ENCODE measurements at regions not wholly inside any gene's neighbourhood (a gene's known extent, or its start where the extent isn't known, plus 50 kb on each side); places are given as distances from the start of the nearest gene placed in this dataset.

GRCh38 chr22:23392420-23393121 is 187.5 kb downstream of the IGLL1 start:
- peaks cover 45% of the 10 kb centered on the region for H3K4me1 Mint-ChIP-seq
- DNase-seq = no peak
- no peak for TF ChIP-seq CTCF (IDR thresholded peaks at IDR 0.05)
- no peak overlapping the region for H3K27ac Mint-ChIP-seq
- no peaks in the 10 kb centered on the region for H3K9me3 Mint-ChIP-seq
- peaks cover 34% of the 10 kb centered on the region for H3K36me3 Mint-ChIP-seq (ENCODE audit: low read depth)
- H3K27me3 Mint-ChIP-seq (ENCODE audit: low read depth, poor library complexity) = peaks cover 3% of the 10 kb centered on the region
- H3K4me3 Mint-ChIP-seq = no peak overlapping the region

GRCh38 chr22:23391022-23391421 is 189.1 kb downstream of the IGLL1 start:
- no peak for TF ChIP-seq CTCF (IDR thresholded peaks at IDR 0.05)
- H3K27ac Mint-ChIP-seq = no peak overlapping the region
- no peak for DNase-seq

GRCh38 chr22:23389271-23390071 is 190.6 kb downstream of the IGLL1 start:
- H3K4me3 Mint-ChIP-seq = no peak overlapping the region
- H3K4me1 Mint-ChIP-seq = peaks cover 46% of the 10 kb centered on the region
- TF ChIP-seq CTCF (IDR thresholded peaks at IDR 0.05) = no peak
- H3K27ac Mint-ChIP-seq = peak overlapping the region; percentile 42
- DNase-seq = no peak
- peaks cover 28% of the 10 kb centered on the region for H3K36me3 Mint-ChIP-seq (ENCODE audit: low read depth)
- no peaks in the 10 kb centered on the region for H3K9me3 Mint-ChIP-seq
- peaks cover 3% of the 10 kb centered on the region for H3K27me3 Mint-ChIP-seq (ENCODE audit: low read depth, poor library complexity)

More at GRCh38 chr22:23391022-23391421, 189.1 kb downstream of the IGLL1 start:
- Mint-ChIP-seq H3K4me1 (peaks cover 35% of the 10 kb centered on the region), H3K4me3 (no peak overlapping the region), H3K9me3 (no peaks in the 10 kb centered on the region), H3K36me3 (ENCODE audit: low read depth) (peaks cover 28% of the 10 kb centered on the region), H3K27me3 (ENCODE audit: low read depth, poor library complexity) (peaks cover 3% of the 10 kb centered on the region)

GRCh38 chr22:23388517-23388890 is 191.6 kb downstream of the IGLL1 start:
- no peaks in the 10 kb centered on the region for H3K9me3 Mint-ChIP-seq
- peaks cover 3% of the 10 kb centered on the region for H3K27me3 Mint-ChIP-seq (ENCODE audit: low read depth, poor library complexity)
- TF ChIP-seq CTCF (IDR thresholded peaks at IDR 0.05) = no peak
- no peak overlapping the region for H3K27ac Mint-ChIP-seq
- H3K4me3 Mint-ChIP-seq = no peak overlapping the region
- peaks cover 55% of the 10 kb centered on the region for H3K4me1 Mint-ChIP-seq
- peaks cover 28% of the 10 kb centered on the region for H3K36me3 Mint-ChIP-seq (ENCODE audit: low read depth)
- DNase-seq = no peak

GRCh38 chr22:23387827-23388516 is 192.1 kb downstream of the IGLL1 start:
- no peak for TF ChIP-seq CTCF (IDR thresholded peaks at IDR 0.05)
- H3K9me3 Mint-ChIP-seq = no peaks in the 10 kb centered on the region
- DNase-seq = no peak
- peaks cover 28% of the 10 kb centered on the region for H3K36me3 Mint-ChIP-seq (ENCODE audit: low read depth)
- H3K4me1 Mint-ChIP-seq = peaks cover 60% of the 10 kb centered on the region
- H3K4me3 Mint-ChIP-seq = no peak overlapping the region
- no peak overlapping the region for H3K27ac Mint-ChIP-seq
- peaks cover 3% of the 10 kb centered on the region for H3K27me3 Mint-ChIP-seq (ENCODE audit: low read depth, poor library complexity)
